Cardiac fibroblast (primary cell): ENCODE measurements at regions not wholly inside any gene's neighbourhood (a gene's known extent, or its start where the extent isn't known, plus 50 kb on each side); places are given as distances from the start of the nearest gene placed in this dataset.
"Not testable (repeated sequence)": the region's sequence is repeated elsewhere in the genome, so short reads cannot be mapped to it uniquely, and the experiment has no call there.

Experiments
- DNase-seq, 2 donors: peaks; one replicate each; pipeline versions ENCODE4 v3.0.0 to v3.0.0-alpha.2; 2010; ENCODE audit warnings: low read depth in 2 of 2
- H3K4me3 ChIP-seq, 2 donors: replicated peaks in 1 of 2; 1 replicate in 1 of 2; 2 replicates in 1 of 2; pipeline ENCODE4 v1.5.1; 2011; ENCODE audit warnings: low read depth in 2 of 2, low read length in 2 of 2, mild to moderate bottlenecking in 2 of 2, moderate library complexity in 1 of 2
- CTCF ChIP-seq: IDR thresholded peaks from one replicate; pipeline ENCODE4 v1.5.1; 2011; ENCODE audit warnings: low read depth, mild to moderate bottlenecking, low read length, inconsistent platforms

- DNase-seq: peak; percentile 8 to 54
- no peak overlapping the region for H3K4me3 ChIP-seq
- TF ChIP-seq CTCF: no peak
Observed at GRCh38 chr1:187038784-187039183, 210.0 kb downstream of the PLA2G4A start.

GRCh38 chr1:187041104-187041503 lies 212.4 kb downstream of the PLA2G4A start:
- DNase-seq: no peak
- no peak for TF ChIP-seq CTCF
- no peak overlapping the region for H3K4me3 ChIP-seq

GRCh38 chr1:187042538-187042937 lies 213.8 kb downstream of the PLA2G4A start:
- H3K4me3 ChIP-seq: no peak overlapping the region
- TF ChIP-seq CTCF: no peak
- DNase-seq: peak in 1 of 2 donors; percentile 22

- not testable (repeated sequence) for DNase-seq, H3K4me3 ChIP-seq
Observed at GRCh38 chr1:187043433-187043832, 214.7 kb downstream of the PLA2G4A start.

GRCh38 chr1:187044411-187044810 lies 215.7 kb downstream of the PLA2G4A start:
- no peak for TF ChIP-seq CTCF
- H3K4me3 ChIP-seq: no peak overlapping the region
- no peak for DNase-seq

- no peak for DNase-seq
- no peak overlapping the region for H3K4me3 ChIP-seq
Observed at GRCh38 chr1:187045371-187045770, 216.6 kb downstream of the PLA2G4A start.

GRCh38 chr1:187046293-187046692 lies 217.5 kb downstream of the PLA2G4A start:
- H3K4me3 ChIP-seq: no peak overlapping the region
- no peak for DNase-seq
- TF ChIP-seq CTCF: no peak

More at GRCh38 chr1:187045371-187045770, 216.6 kb downstream of the PLA2G4A start:
- TF ChIP-seq CTCF: no peak
